ENCODE measurements at regions not wholly inside any gene's neighbourhood (a gene's known extent, or its start where the extent isn't known, plus 50 kb on each side); places are given as distances from the start of the nearest gene placed in this dataset.

- no peak for DNase-seq (ENCODE audit: unreplicated experiment)
- BruUV-seq (replicated peaks) = no TSS peak
- Mint-ChIP-seq H3K4me3 (ENCODE audit: unreplicated experiment) (no peak overlapping the region), H3K27me3 (ENCODE audit: insufficient read depth, unreplicated experiment) (peaks cover 68% of the 10 kb centered on the region), H3K4me1 (ENCODE audit: insufficient read depth, unreplicated experiment) (no peaks in the 10 kb centered on the region), H3K27ac (ENCODE audit: low read depth, unreplicated experiment) (no peak overlapping the region), H3K9me3 (ENCODE audit: unreplicated experiment) (no peaks in the 10 kb centered on the region), H3K36me3 (ENCODE audit: insufficient read depth, unreplicated experiment) (no peaks in the 10 kb centered on the region)
- intact Hi-C loops (cut with micrococcal nuclease) = no loop called here
- no peak for TF ChIP-seq CTCF (IDR thresholded peaks at IDR 0.05; ENCODE audit: unreplicated experiment)
- ChIA-PET CTCF (interaction anchor here (0.6 to 0.7 kb wide), 2 partner anchors 31 to 35 kb away, joined by 3 to 4 read pairs; no protein-coding TSS in a partner anchor), POLR2A (no interaction called here)
These were observed 76.8 kb upstream of the FOXP4 start for GRCh38 chr6:41469156-41470028.

GRCh38 chr6:41470029-41470330, 76.2 kb upstream of the FOXP4 start:
- ChIA-PET CTCF (no interaction called here), POLR2A (interaction anchor here (0.7 kb wide), 1 partner anchor 16 kb away, joined by 3 read pairs; no protein-coding TSS in a partner anchor)
- no peak for TF ChIP-seq CTCF (IDR thresholded peaks at IDR 0.05; ENCODE audit: unreplicated experiment)
- Mint-ChIP-seq H3K36me3 (ENCODE audit: insufficient read depth, unreplicated experiment) (no peaks in the 10 kb centered on the region), H3K27ac (ENCODE audit: low read depth, unreplicated experiment) (no peak overlapping the region), H3K27me3 (ENCODE audit: insufficient read depth, unreplicated experiment) (peaks cover 72% of the 10 kb centered on the region), H3K9me3 (ENCODE audit: unreplicated experiment) (no peaks in the 10 kb centered on the region), H3K4me1 (ENCODE audit: insufficient read depth, unreplicated experiment) (no peaks in the 10 kb centered on the region), H3K4me3 (ENCODE audit: unreplicated experiment) (no peak overlapping the region)
- no TSS peak for BruUV-seq (replicated peaks)
- DNase-seq (ENCODE audit: unreplicated experiment) = no peak
- intact Hi-C loops (cut with micrococcal nuclease) = no loop called here

- Mint-ChIP-seq H3K4me3 (ENCODE audit: unreplicated experiment) (no peak overlapping the region), H3K27me3 (ENCODE audit: insufficient read depth, unreplicated experiment) (peaks cover 72% of the 10 kb centered on the region), H3K4me1 (ENCODE audit: insufficient read depth, unreplicated experiment) (no peaks in the 10 kb centered on the region), H3K9me3 (ENCODE audit: unreplicated experiment) (no peaks in the 10 kb centered on the region), H3K27ac (ENCODE audit: low read depth, unreplicated experiment) (no peak overlapping the region), H3K36me3 (ENCODE audit: insufficient read depth, unreplicated experiment) (no peaks in the 10 kb centered on the region)
- ChIA-PET POLR2A (interaction anchor here (0.7 kb wide), 1 partner anchor 16 kb away, joined by 3 read pairs; no protein-coding TSS in a partner anchor), CTCF (interaction anchor here (0.5 kb wide), 1 partner anchor 61 kb away, joined by 3 read pairs; no protein-coding TSS in a partner anchor)
- intact Hi-C loops (cut with micrococcal nuclease) = no loop called here
- no TSS peak for BruUV-seq (replicated peaks)
- TF ChIP-seq CTCF (IDR thresholded peaks at IDR 0.05; ENCODE audit: unreplicated experiment) = no peak
- DNase-seq (ENCODE audit: unreplicated experiment) = peak; percentile 58
These were observed 75.7 kb upstream of the FOXP4 start for GRCh38 chr6:41470331-41471063.

Measured in MCF 10A (cell line).